ENCODE measurements at regions not wholly inside any gene's neighbourhood (a gene's known extent, or its start where the extent isn't known, plus 50 kb on each side); places are given as distances from the start of the nearest gene placed in this dataset.

DNA sequence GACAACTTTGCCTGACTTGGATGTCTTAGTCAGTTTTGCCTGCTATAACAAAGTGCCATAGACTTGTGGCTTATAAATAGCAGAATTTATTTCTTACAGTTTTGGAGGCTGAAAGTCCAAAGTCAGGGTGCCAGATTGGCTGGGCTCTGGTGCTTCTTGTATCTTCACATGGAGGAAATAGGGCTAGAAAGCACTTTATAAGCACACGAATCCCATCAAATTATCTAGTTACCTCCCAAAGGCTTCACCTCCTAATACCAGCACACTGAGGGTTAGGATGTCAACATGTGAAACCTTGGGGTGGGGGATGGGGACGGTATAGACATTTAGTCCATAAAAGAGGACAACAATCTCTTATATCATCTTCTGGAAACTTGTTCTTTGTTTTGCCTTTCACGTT, 116.8 kb downstream of the SQOR start:
- no peak for TF ChIP-seq GATA3 (IDR thresholded peaks at IDR 0.05; ENCODE audit: low read depth, low read length)
- TF ChIP-seq GATA2 (IDR thresholded peaks at IDR 0.05; ENCODE audit: low read depth, low read length), result no peak
